ENCODE measurements at regions not wholly inside any gene's neighbourhood (a gene's known extent, or its start where the extent isn't known, plus 50 kb on each side); places are given as distances from the start of the nearest gene placed in this dataset.

DNA sequence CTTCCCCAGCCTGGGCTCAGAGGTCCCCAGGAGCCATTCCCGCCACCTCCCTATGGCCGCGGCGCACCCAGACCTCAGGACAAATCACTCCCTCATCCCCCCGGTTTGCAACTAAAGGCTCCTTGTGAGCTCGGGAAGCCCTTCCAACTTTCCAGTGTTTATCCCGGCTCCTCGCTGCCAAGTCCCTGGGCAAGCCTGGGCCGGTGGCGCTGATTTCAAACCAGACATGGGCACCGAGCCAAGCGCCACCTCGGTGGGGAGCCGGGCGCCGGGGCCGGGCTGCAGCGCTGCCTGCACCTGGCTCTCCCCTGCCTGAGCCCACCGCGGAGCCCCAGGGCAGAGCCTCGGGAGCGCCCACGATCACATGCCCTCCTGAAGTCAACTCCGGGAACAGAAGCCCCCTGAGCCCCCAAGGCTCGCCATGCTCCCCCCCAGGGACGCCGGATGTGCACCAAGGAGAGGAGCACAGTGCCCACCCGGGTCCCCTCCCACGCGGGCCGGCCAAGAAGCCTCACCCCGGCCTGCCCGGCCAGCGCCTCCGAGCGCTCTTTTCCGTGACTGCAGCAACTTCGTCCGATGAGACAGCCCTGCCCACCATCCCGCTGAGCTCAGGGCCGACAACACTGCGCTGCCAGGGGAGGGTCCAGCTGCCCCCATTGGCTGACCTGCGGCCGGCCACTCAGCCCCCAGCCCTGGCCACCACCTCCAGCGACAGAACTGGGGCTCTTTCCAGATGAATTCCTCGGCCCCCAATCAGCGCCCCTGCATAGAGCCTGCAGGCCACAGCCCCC, 50.0 kb downstream of the NCOR2 start:
- DNase-seq = no peak

DNA sequence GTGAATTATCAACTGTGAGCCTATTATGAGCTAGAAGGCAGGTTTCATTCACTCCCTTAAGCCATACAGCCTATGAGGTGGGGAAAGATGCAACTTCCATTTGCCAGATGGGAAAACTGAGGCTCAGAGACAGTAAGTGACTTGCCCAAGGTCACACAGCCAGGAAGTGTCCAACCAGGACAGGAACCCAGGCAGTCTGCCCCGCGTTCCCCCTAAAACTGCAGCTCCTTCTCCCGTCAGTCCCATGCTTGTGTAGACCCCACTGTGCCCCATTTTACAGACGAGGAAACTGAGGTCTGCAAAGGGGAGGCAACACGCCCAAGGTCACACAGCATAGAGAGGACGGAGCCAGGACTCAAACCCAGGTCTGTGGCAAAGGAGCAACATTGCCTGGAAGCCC, 50.6 kb downstream of the NCOR2 start:
- DNase-seq = no peak

DNA sequence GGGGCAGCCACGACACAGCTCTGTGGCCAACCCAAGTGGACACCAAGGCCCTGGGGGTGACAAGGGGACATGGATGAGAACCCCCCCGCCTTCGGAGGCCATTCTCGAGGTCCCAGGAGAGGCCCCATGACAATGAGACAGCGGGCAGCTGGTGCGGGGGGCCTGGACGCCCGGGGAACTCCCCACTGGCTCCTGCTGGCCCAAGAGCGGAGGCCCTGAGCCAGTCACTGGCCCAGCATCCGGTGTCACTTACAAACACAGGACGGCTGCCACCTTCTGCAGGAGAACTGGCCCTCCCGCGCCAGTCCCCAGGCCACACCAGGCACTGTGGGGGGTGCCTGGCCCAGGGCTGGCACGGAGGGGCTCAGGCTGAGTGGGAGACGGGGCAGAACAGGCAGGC, 51.4 kb downstream of the NCOR2 start:
- DNase-seq = no peak

DNA sequence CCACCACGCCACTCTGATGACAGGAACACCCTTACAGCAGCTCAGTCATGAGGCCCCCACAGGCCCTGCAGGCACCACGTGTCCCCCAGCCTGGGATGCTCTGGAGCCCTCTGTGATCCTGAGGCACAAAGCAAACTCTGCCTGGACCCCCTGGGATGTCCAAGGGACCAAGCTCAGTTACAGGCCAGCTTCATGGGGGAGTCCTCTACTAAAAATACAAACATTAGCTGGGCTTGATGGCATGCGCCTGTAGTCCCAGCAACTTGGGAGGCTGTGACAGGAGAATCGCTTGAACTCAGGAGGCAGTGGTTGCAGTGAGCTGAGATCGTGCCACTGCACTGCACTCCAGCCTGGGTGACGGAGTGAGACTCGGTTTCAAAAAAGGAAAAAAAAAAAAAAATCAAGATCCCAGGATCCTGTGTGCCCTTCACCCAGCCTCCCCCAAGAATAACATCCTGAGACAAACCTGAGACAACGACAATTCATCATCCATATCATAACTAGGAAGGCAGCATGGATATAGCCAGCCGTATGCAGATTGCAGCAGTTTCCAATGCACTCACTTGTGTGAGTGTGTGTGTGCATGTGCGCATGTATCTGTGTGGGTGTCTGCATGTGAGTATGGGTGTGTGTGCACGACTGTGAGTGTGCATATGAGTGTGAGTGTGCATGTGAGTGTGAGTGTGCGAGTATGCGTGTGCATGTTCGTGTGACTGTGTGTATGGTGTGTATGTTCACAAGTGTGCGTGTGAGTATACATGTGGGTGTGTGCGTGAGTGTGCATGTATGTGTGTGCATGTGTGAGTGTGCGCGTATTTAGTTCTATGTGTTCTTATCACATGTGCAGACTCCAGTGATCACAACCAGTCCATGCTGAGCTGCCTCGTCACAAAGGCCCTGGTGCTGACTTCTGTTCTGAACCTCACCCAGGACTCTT, 52.1 kb downstream of the NCOR2 start:
- DNase-seq = no peak

DNA sequence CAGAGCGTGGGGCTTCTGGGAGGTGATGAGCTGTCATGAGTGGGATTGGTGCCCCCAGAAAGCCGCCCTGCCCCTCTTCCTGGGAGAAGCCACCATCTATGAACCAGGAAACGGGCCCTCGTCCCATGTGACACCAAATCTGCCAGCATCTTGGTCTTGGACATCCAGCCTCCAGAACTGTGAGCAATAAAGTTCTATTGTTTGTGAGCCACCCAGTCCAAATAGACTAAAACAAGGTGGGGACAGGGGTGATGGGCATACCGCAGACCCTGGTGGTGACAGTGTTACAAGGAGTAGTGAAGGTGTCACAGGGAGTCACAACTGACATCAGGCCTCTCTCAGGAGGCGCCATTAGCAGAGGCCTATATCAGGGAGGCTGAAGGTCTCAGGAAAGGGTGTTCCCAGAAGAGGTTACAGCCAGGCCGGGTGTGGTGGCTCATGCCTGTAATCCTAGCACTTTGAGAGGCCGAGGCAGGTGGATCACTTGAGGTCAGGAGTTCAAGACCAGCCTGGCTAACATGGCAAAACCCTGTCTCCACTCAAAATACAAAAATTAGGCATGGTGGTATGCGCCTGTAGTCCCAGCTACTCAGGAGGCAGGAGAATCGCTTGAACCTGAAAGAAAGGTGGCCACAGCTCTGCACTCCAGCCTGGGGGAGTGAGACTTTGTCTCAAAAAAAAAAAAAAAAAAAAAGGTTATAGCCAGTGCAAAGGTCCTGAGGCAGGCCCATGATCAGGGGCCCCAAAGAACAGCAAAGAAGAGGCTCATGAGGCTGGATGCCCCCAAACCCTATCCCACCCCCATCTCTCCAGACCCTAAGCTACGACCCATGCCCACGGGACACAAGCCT, 53.0 kb downstream of the NCOR2 start:
- DNase-seq = no peak

DNA sequence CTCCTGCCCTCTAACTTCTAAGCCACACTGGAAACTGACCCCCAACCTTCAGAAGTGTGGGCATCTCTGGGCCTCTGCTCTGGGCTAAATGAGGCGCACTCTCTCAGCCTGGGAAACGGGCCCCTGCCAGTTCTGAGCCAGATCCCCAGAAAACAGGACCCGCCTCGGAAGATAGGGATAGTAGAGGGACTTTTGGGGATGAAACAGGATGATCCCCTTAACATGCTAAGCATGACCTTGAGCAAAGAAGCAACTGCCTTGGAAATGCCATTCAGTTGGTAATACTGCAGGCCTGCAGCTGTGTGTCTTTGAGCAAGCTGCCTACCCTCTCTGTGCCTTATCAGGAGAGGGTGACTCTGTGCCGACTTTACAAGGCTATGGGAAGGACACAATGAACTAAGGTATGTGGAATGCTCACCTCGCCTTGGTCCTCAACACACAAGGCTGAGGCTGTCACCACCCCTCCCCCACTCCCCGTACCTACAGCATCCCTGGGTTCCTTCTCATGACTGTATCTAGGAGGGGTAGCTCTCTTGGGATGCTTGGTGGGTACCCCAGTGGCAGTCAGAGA, 54.0 kb downstream of the NCOR2 start:
- no peak for DNase-seq

DNA sequence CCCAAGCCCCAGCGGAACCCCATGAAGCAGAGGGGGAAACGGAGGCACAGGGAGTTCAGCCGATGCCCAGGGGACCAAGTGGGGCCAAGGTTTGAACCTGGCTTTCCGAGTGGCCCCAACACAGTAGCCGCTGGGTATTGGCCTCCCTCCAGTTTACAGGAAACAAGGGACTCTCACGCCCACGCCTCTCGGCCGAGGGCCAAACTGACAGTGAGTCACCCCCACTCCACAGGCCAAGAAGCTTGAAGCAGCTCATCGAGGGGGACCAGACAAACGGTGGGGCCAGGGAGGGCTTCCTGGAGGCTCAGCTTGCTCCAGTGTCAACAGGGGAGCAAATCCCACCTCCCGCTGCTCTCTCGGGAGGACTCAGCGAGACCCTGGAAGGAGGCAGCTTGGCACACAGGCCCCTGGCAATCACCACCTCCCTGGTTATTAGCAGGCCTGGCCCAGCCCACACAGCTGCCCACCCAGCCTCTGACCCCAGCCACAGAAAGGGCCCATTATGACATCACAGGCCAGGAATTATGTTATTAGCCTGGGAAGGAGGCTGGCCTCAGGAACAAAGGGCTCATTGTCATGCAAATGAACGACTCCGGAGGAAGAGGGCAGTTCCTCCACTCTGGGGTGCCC, 54.6 kb downstream of the NCOR2 start:
- no peak for DNase-seq

DNA sequence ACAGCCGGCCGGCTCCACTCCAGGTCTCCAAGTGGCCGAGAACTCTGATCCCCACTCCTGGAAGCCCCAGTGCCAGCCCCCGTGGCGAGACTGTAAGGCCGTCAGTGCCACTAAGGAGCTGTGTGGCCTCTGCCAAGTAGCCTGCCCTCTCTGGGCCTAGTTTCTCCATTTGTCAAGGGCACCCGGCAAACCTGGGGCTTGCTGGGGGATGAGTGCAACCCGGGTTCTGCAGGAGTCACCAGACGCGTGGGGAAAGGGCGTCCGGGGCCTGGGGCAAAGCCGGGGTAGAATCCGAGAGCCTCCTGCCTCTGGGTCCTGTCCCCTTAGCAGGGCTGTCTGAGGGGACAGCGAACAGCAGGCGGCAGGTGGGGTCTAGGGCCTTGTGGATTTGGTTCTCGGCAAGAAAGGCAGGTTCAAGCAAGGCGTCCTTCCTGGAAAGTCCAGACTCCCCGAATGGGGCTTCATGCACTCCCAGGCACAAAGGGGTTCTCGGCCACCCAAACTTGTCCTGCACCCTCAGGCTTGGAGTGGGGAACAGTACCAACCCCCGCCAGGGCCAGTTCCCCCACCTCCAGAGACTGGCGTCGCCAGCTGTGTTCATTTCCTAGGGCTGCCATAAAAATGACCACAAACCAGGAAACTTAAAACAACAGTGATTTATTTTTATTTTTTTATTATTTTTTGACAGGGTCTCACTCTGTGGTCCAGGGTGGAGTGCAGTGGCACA, 56.0 kb downstream of the NCOR2 start:
- DNase-seq = no peak

DNA sequence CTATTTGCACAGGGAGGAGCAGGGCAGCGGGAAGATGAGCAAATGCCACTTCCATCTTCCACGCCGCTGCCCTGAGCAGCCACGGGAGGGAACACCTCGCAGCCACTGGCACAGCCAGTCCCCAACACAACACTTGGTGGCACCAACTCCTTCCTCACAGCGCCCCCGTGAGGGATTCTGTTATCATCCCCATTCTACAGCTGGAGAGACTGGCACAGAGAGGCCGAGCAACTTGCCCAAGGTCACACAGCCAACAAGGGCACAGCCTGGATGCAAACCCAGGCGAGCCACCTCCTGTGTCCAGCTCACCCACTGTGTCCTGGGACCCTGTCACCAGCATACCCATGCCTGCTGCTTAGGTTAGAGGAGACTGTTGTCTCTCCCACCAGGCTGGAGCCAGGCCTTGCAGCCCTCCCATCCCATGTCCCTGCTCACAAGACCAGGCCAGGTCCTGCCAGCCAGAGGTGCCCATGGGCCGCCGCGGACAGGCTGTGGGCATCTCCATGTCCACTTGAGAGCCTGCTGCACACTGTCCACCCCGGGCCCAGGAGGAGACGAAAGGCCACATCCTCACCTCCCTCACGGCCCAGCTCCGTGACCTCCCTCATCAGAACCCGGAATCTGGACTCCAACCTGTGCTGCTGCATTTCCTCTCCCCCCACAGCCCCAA, 57.0 kb downstream of the NCOR2 start:
- no peak for DNase-seq

DNA sequence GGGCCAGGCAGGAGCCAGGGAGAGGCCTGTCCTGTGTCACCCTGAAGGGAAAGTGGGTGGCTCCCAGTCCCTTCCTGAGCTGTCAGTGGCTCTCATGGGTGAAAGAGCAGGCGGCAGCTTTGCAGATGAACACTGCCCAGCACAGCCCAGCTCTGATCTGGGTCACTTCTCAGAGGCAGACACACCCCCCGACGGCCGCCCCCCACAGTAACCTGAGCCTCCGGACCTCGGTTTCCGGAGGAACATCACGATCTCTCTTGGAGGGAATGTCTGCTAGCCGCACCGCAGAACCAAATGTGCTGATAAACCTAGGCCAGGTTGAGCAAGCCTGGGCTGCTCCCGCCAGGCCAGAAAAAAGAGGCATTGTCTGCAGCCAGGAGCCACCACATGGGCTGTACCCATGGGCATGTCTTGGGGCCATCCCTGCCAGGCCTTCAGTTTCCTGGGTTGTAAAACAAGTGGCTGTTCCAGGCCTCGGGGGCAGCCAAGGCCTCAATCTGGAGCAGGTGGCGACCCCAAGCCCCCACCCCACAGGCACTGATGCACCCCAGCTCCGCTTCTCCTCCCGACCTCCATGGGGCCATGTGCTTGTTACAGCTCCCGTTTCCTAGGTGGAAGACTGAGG, 57.6 kb downstream of the NCOR2 start:
- DNase-seq = no peak

DNA sequence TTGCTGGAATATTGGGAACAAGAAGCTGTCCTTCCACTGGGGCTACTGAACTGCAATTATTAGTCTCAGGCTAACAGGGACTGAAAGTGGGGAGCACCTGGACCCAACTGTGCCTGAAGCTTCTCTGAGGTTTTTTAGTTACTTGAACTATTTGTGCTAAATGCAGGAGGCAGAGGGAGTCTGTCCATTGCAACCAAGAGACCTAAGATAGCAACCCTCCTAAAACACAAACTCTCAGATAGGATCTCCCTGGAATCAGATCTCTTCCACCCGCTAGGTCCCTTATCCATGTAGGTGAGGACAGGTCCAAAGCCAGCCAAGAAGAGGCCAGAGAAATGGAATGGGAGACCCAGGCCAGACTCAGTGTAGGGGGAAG, 58.1 kb downstream of the NCOR2 start:
- DNase-seq = no peak

DNA sequence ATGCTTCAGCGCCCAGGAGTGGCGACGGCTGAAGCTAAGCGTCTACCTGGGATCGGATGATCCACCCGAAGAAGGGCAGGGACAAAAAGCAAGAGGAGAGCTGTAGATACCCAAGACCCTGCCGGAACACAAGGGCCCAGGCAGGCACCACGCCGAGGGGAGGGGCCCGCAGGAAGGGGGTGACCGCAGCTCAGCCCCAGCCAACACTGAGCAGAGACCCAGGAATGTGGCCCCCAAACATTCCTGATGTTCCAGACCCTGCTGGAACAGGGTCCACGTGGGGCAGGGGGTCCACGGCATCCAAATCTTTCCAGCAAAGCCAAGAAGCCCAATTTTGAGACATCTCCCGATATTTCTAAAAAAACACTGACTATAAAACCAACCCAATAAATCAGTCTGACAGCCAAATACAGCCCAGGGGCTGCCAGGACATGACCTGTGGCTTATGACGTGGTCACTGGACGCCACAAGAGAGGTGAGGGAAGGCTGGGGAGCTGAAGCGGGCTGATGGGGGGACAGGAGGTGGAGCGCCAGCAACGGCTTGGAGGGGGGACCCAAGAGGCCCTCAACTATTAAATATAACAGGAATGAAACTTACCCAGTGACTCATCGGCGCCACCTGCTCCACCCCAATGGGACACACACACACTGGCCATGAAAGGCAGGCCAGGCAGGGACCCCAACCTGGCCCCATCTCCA, 58.9 kb downstream of the NCOR2 start:
- DNase-seq = no peak

DNA sequence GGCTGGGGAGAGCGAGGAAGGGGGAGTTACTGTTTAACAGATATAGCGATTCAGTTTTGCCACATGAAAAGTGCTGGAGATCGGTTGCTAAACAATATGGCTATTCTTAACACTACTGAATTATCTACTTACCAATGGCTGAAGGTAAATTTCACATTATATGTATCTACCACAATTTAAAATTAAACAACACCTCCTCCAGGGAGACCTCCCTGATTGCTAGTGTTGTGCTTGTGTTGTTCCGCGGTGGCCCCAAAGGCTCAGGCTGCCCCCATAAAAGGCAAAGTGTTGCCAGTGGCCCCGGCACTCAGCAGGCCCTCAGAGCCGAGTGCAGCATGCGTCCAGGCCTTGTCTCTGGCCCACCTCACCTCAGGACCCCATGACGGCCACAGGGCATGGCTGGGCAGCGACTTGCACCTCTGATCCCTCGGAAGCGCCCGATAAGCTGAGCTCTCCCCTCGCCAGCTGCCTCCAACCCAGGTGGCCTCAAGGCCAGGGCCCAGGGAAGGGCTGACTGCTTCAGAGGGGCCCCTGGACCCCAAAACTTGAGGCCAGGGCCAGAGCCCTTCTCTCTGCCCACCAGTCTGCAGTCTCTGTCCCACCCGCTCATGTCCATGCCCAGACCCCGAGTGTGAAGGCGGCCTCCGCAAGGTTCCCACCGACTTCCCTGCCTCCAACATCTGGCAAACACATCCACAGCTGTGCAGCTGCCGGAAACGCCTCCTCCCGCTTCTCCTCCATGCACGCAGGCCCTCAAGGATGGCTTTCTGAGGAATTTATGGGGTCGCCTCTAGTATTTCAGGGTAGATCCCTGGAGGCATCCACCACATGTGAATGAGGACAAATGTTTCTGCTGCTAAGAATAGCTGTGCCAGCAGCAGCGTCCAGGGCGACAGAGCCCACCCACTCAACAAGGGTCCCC, 60.0 kb downstream of the NCOR2 start:
- DNase-seq = no peak

DNA sequence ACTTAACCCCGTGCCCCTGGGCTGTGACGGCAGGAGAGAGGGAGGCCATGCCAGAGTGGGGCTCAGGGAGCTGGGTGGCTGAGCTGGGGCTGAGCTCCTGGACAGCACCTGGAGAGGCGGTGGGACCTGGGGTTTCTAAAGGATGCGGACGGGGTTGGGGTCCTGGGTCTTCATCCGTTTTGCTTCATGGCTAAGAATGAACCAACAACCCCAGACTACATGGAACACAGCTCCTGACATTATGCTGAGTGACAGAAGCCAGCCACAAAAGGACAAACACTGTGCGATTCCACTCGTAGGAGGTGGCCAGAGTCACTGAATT, 60.6 kb downstream of the NCOR2 start:
- DNase-seq = no peak

DNA sequence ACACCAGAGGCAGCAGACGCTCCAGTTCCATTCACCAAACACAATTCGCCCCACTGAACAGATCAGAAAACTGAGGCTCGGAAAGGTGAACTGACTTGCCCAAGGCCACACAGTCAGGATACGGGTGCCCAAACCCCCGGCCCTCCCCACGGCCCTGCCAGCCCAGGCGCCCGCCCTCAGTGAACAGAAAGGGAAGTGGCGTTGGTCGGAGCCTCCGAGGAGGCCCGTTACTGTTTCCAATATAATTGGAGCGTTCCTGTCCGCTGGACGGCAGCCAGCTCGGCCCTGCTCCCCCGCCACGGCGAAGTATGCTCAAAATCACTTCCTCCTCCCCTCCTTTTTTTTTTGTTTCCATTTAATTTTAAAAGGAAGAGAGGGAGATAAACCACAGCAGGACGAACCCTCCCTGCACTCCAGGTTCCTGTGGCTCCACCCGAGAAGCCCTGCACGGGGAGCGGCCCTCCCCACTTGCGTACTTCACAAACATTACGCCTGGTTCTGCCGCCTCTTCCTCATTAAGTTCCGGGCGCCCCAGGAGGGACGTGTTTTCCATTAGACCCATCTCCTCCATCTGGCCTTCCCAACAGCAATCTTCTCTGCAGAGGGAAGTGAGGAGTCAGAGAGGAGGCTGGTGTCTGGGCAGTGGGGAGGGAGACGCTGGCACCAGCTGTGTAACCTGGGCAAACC, 61.1 kb downstream of the NCOR2 start:
- DNase-seq = no peak

DNA sequence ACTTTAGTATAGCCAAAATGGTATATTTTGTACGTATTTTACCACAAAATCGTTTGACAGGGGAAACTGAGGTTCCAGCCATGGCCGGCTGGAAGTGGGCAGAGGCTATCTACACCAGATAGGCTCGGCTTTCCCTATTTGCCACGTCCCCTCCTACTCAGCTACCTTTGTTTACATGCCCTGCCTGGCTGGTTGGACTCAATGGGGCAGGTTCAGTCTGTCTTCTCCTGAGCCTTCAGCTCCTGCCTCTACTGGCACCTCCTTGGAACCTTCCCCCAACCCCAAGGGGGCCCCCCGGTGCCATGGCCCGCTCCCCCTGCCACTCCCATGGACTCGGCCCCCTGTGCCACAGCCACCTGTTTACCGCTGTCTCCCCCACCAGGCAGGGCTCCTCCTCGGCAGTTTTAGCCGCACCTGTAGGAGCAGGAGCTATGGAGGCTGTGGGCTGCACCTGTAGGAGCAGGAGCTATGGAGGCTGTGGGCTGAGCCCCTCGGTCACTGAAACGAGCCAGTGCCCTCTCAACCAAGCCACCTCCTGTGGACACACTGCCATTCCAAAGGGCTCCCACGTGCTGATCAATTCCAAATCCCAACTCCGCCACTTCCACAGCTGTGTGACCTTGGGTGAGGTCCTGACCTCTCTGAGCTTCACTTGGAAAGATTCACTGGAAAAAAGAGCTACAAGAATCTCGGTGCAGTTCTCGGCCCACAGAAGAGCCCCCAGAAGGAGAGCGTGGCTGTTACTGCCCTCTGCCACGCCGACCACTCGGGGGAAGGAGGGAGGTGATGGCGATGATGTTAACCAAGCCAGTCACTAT, 62.2 kb downstream of the NCOR2 start:
- DNase-seq = no peak

DNA sequence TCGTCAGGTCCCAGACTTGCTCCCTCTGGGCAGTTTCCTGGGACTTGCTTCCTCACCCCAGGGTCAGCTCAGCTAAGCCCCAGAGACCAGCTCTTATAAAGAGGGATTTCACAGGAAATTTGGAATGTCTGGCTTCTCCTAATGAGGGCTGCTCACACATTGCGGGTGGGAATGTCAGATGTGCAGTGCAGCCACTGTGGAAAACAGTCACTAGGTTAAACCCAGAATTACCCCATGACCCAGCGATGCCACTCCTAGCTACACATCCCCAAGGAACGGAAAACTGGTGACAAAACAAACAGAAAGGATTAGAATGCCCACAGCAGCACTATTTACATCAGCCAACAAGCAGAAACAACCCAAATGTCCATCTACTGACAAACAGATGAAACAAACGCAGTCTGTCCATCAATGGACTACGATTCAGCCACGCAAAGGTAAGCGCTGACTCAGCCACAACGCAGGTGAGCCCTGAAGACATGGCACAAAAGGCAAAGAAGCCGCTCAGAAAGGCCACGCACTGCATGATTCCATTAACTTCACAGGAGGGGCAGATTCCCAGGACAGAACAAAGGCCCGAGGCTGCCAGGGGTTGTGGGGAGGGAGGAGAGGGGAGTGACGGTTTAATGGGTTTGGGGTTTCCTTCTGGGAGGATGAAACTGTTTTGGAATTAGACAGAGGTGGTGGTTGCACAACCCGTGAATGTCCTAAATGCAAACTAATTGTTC, 63.0 kb downstream of the NCOR2 start:
- no peak for DNase-seq
